Neural cell (in vitro differentiated cells): ENCODE measurements at regions not wholly inside any gene's neighbourhood (a gene's known extent, or its start where the extent isn't known, plus 50 kb on each side); places are given as distances from the start of the nearest gene placed in this dataset.

Experiments
- H2AFZ ChIP-seq: fragments of 200-600, 300-800 bp; sonication (generic), shearing (Covaris generic); 2 replicates; pipeline ENCODE4 v1.6.0; 2014; ENCODE audit warnings: low read depth, mild to moderate bottlenecking, antibody characterized with exemption, low read length, moderate library complexity
- H3F3A ChIP-seq: fragments of 200-600 bp; shearing (Covaris generic); 2 replicates; pipeline ENCODE4 v1.6.1; 2016; ENCODE audit warnings: mild to moderate bottlenecking, moderate library complexity, mixed read lengths, antibody characterized with exemption, low read length; ENCODE audit not compliant: insufficient read depth, poor library complexity, severe bottlenecking
- H3K27ac ChIP-seq: fragments of 200-600, 300-800 bp; sonication (generic), shearing (Covaris generic); 2 replicates; pipeline ENCODE4 v1.5.1; 2014; ENCODE audit warnings: mild to moderate bottlenecking, low read length, moderate library complexity
- H3K27me3 ChIP-seq: fragments of 300-800, 200-600 bp; sonication (generic), shearing (Covaris generic); 2 replicates; pipeline ENCODE4 v1.6.0; 2014; ENCODE audit warnings: mild to moderate bottlenecking, low read depth, low read length, moderate library complexity; ENCODE audit not compliant: insufficient read depth
- H3K36me3 ChIP-seq: fragments of 300-800, 200-600 bp; sonication (generic), shearing (Covaris generic); 2 replicates; pipeline ENCODE4 v1.5.1; 2014; ENCODE audit warnings: mild to moderate bottlenecking, antibody characterized with exemption, low read length, moderate library complexity; ENCODE audit not compliant: insufficient read depth
- H3K4me2 ChIP-seq: fragments of 300-800, 200-600 bp; sonication (generic), shearing (Covaris generic); 2 replicates; pipeline ENCODE4 v1.6.0; 2014; ENCODE audit warnings: mild to moderate bottlenecking, low read length
- H3K4me3 ChIP-seq: fragments of 300-800, 200-600 bp; sonication (generic), shearing (Covaris generic); 2 replicates; pipeline ENCODE4 v1.5.1; 2014; ENCODE audit warnings: mild to moderate bottlenecking, low read length, moderate library complexity
- H3K79me2 ChIP-seq: fragments of 200-600 bp; shearing (Covaris generic); replicated peaks from 2 replicates; pipeline ENCODE4 v1.6.0; 2014; ENCODE audit warnings: mild to moderate bottlenecking, low read length, moderate library complexity; ENCODE audit not compliant: insufficient read depth
- H3K9ac ChIP-seq: fragments of 300-800, 200-600 bp; sonication (generic), shearing (Covaris generic); 2 replicates; pipeline ENCODE4 v1.6.1; 2016; ENCODE audit warnings: mild to moderate bottlenecking, low read length, mixed read lengths
- H3K9me2 ChIP-seq: fragments of 200-600 bp; shearing (Covaris generic); 2 replicates; pipeline ENCODE4 v1.6.1; 2016; ENCODE audit warnings: mild to moderate bottlenecking, low read length, mixed read lengths; ENCODE audit not compliant: insufficient read depth
- H3K9me3 ChIP-seq: fragments of 200-600, 300-800 bp; sonication (generic), shearing (Covaris generic); 2 replicates; pipeline ENCODE4 v1.6.1; 2016; ENCODE audit warnings: mild to moderate bottlenecking, mixed run types, low read length, moderate library complexity, mixed read lengths
- H4K20me1 ChIP-seq: fragments of 200-600 bp; shearing (Covaris generic); 2 replicates; pipeline ENCODE4 v1.6.1; 2016; ENCODE audit warnings: mild to moderate bottlenecking, mixed run types; ENCODE audit not compliant: insufficient read depth
- EP300 ChIP-seq: fragments of 450-650 bp; conservative IDR thresholded peaks from 2 replicates; pipeline ENCODE4 v1.6.1; 2014; ENCODE audit warnings: antibody characterized with exemption, mild to moderate bottlenecking, moderate library complexity; ENCODE audit not compliant: poor library complexity, severe bottlenecking
- EZH2 ChIP-seq: fragments of 200-600, 300-800 bp; shearing (Covaris generic), sonication (generic); IDR thresholded peaks from 2 replicates; pipeline ENCODE4 v1.6.1; 2014; ENCODE audit warnings: antibody characterized with exemption, low read length, borderline replicate concordance, mild to moderate bottlenecking; ENCODE audit not compliant: insufficient read depth, poor library complexity, severe bottlenecking
- MXI1 ChIP-seq: fragments of 450-650 bp; conservative IDR thresholded peaks from 2 replicates; pipeline ENCODE4 v1.6.1; 2014; ENCODE audit warnings: antibody characterized with exemption, mild to moderate bottlenecking; ENCODE audit not compliant: poor library complexity, severe bottlenecking
- POLR2AphosphoS5 ChIP-seq: IDR thresholded peaks from 2 replicates; pipeline ENCODE4 v1.6.1; 2012
- RAD21 ChIP-seq: fragments of 450-650 bp; conservative IDR thresholded peaks from 2 replicates; pipeline ENCODE4 v1.6.1; 2014; ENCODE audit warnings: antibody characterized with exemption, mild to moderate bottlenecking, moderate library complexity
- SMC3 ChIP-seq: fragments of 450-650 bp; conservative IDR thresholded peaks from 2 replicates; pipeline ENCODE4 v1.6.1; 2014; ENCODE audit warnings: antibody characterized with exemption, mild to moderate bottlenecking, moderate library complexity; ENCODE audit not compliant: poor library complexity
- TAF1 ChIP-seq: IDR thresholded peaks from 2 replicates; pipeline ENCODE4 v1.6.1; 2012; ENCODE audit warnings: low read depth
- TF ChIP-seq, protein P1 (sequence below): fragments of 450-650 bp; IDR thresholded peaks from 2 replicates; pipeline ENCODE4 v1.5.1; 2014; ENCODE audit warnings: antibody characterized with exemption, mild to moderate bottlenecking, moderate library complexity; ENCODE audit not compliant: poor library complexity, severe bottlenecking
- TF ChIP-seq, protein P2 (sequence below): IDR thresholded peaks from 2 replicates; pipeline ENCODE4 v1.6.1; 2012; ENCODE audit warnings: borderline replicate concordance

DNA sequence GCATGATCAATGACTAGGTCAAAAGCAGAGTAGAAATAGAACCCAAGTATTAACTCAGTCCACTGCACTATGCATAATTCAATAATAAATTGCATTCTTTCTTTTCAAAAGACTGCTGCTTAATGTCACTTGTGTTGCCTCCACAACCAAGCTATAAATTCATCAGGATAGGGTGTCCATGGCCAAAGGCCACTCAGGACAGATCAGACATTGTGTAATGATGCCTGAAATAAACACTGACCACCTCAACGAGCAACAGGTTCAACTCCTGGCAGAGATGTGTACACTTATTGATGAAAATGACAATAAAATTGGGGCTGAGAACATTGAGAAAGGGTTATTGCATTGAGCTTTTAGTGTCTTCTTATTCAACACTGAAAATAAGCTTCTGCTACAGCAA, 194.5 kb upstream of the SPOPL start:
- Histone ChIP-seq H3K9me3 (no peaks in the 10 kb centered on the region), H3K79me2 (no peaks in the 10 kb centered on the region), H2AFZ (no peak overlapping the region), H3K36me3 (no peaks in the 10 kb centered on the region), H3F3A (no peaks in the 10 kb centered on the region), H3K27me3 (no peaks in the 10 kb centered on the region), H3K9ac (no peak overlapping the region), H3K4me2 (no peak overlapping the region), H4K20me1 (no peaks in the 10 kb centered on the region), H3K27ac (no peak overlapping the region), H3K9me2 (no peaks in the 10 kb centered on the region), H3K4me3 (no peak overlapping the region)
- TF ChIP-seq, protein P1, sequence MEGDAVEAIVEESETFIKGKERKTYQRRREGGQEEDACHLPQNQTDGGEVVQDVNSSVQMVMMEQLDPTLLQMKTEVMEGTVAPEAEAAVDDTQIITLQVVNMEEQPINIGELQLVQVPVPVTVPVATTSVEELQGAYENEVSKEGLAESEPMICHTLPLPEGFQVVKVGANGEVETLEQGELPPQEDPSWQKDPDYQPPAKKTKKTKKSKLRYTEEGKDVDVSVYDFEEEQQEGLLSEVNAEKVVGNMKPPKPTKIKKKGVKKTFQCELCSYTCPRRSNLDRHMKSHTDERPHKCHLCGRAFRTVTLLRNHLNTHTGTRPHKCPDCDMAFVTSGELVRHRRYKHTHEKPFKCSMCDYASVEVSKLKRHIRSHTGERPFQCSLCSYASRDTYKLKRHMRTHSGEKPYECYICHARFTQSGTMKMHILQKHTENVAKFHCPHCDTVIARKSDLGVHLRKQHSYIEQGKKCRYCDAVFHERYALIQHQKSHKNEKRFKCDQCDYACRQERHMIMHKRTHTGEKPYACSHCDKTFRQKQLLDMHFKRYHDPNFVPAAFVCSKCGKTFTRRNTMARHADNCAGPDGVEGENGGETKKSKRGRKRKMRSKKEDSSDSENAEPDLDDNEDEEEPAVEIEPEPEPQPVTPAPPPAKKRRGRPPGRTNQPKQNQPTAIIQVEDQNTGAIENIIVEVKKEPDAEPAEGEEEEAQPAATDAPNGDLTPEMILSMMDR: no peak
- TF ChIP-seq, protein P2, sequence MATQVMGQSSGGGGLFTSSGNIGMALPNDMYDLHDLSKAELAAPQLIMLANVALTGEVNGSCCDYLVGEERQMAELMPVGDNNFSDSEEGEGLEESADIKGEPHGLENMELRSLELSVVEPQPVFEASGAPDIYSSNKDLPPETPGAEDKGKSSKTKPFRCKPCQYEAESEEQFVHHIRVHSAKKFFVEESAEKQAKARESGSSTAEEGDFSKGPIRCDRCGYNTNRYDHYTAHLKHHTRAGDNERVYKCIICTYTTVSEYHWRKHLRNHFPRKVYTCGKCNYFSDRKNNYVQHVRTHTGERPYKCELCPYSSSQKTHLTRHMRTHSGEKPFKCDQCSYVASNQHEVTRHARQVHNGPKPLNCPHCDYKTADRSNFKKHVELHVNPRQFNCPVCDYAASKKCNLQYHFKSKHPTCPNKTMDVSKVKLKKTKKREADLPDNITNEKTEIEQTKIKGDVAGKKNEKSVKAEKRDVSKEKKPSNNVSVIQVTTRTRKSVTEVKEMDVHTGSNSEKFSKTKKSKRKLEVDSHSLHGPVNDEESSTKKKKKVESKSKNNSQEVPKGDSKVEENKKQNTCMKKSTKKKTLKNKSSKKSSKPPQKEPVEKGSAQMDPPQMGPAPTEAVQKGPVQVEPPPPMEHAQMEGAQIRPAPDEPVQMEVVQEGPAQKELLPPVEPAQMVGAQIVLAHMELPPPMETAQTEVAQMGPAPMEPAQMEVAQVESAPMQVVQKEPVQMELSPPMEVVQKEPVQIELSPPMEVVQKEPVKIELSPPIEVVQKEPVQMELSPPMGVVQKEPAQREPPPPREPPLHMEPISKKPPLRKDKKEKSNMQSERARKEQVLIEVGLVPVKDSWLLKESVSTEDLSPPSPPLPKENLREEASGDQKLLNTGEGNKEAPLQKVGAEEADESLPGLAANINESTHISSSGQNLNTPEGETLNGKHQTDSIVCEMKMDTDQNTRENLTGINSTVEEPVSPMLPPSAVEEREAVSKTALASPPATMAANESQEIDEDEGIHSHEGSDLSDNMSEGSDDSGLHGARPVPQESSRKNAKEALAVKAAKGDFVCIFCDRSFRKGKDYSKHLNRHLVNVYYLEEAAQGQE: no peak
- TF ChIP-seq SMC3 (no peak), EZH2 (no peak), POLR2AphosphoS5 (no peak), RAD21 (no peak), TAF1 (no peak), MXI1 (no peak), EP300 (no peak)

DNA sequence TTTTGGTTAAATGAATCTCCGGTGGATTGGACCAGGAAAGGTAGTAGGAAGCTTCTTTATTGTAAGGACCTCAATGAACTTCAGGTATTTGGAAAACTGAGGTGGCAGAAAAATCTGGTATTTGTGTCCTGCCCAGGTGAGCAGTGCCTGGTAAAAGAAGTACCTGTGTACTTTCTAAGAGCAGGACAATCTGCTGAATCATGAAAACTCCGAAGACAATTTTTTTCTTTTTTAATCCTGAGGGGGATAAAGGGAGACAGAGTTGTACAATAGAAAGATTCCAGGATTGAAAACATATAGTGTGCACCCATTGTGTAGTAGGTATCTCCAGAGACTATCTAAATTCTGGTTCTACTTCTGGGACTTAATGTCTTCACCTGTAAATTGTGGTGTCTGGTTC, 191.8 kb upstream of the SPOPL start:
- no peaks in the 10 kb centered on the region for H3F3A ChIP-seq
- no peaks in the 10 kb centered on the region for H3K79me2 ChIP-seq
- H2AFZ ChIP-seq: no peak overlapping the region
- TF ChIP-seq, protein P1: no peak
- H3K36me3 ChIP-seq: no peaks in the 10 kb centered on the region
- H3K9me3 ChIP-seq: no peaks in the 10 kb centered on the region
- no peaks in the 10 kb centered on the region for H4K20me1 ChIP-seq
- no peaks in the 10 kb centered on the region for H3K9me2 ChIP-seq
- H3K4me3 ChIP-seq: no peak overlapping the region
- H3K27ac ChIP-seq: no peak overlapping the region
- H3K4me2 ChIP-seq: no peak overlapping the region
- no peak overlapping the region for H3K9ac ChIP-seq
- H3K27me3 ChIP-seq: no peaks in the 10 kb centered on the region
